GM19035 (cell line): ENCODE measurements at regions not wholly inside any gene's neighbourhood (a gene's known extent, or its start where the extent isn't known, plus 50 kb on each side); places are given as distances from the start of the nearest gene placed in this dataset.
"Not testable (repeated sequence)": the region's sequence is repeated elsewhere in the genome, so short reads cannot be mapped to it uniquely, and the experiment has no call there.

Experiments used
- ATAC-seq: cut with Tn5 transposase; IDR thresholded peaks from one replicate; pipeline ENCODE4 v1.9.1; 2021; ENCODE audit not compliant: unreplicated experiment

DNA sequence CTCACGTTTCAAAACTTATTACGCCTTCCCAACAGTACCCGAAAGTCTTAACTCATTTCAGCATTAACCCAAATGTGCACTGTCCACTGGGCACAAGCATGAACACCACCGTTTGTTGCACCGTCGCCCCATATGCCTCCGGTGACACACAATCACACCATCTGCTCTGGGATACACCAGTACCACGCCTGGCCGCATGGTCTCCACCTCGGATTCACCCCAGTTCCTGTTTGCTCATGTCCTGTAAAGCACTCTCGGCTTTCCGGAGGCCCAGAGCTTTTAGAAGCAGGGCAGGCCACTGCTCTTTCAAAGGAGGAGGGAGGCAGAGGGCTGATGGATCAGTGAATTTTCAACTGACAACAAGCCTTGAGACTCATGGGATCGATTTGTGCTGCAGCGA lies 1570.0 kb upstream of the DEFB115 start:
- ATAC-seq, result no peak

GRCh38 chr20:29689411-29690225 lies 1567.8 kb upstream of the DEFB115 start:
- ATAC-seq, result no peak

DNA sequence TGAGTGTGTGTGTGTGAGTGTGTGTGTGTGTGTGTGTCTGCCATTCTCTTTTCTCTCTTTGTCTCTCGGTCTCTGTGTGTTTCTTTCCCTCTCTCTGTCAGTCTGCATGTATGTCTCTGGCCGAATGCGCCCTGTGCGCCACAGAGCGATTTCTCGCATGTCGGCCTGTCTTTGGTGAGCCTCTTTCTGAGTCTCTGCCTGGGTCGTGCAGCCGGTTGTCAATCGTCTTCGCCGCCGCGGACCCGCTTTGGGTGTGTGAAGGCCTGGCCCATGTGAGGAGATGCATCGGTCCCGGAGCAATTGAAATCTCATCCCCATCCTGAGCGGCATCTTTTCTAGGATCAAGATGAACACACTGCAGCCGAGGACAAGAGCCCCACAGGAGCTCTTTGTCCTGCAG lies 1567.2 kb upstream of the DEFB115 start:
- no peak for ATAC-seq

- no peak for ATAC-seq
Observed at GRCh38 chr20:29740601-29740950, 1516.9 kb upstream of the DEFB115 start.

DNA sequence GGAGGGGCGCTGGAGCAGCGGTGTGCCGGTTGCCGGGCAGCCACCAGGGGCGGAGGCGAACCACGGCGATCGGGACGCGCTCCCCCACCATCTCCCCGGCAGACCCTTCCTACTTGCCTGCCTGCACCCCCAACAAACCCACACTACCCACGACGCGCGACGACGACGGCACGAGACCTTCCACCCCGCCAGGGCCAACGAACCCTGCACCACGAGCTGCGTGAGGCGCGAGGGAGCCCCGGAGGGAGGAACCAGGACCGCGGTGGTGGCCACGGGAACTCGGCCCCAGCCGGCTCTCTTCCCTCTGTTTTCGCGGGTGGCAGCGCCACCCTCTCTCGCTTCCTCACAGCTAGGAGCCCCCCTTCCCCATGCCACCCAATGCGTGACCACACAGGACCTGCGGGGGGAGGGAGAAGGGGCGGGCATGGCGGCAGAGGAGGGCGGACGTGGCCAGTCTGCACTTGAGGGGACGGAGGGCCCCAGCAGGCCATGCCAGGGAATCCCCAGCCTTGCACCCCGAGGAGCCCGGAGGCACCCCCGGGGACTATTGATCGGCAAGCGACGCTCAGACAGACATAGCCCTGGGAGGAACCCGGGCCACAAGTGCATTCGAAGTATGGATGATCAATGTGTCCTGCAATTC lies 1516.4 kb upstream of the DEFB115 start:
- no peak for ATAC-seq

DNA sequence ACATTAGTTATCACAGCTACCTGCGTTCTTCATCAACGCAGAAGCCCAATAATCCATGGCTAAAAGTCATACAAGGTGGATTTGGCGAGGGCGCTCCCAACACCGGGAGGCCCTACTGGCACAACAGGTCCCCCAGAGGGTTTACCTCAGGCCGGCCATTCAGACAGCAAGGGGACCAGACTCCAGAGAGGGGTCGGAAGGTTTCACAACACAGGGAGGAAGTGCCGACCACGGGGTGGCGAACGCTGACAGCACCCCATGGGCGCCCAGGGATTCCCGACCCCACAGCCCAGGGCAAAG lies 1515.9 kb upstream of the DEFB115 start:
- no peak for ATAC-seq

GRCh38 chr20:29741894-29742698 lies 1515.4 kb upstream of the DEFB115 start:
- ATAC-seq, result no peak

DNA sequence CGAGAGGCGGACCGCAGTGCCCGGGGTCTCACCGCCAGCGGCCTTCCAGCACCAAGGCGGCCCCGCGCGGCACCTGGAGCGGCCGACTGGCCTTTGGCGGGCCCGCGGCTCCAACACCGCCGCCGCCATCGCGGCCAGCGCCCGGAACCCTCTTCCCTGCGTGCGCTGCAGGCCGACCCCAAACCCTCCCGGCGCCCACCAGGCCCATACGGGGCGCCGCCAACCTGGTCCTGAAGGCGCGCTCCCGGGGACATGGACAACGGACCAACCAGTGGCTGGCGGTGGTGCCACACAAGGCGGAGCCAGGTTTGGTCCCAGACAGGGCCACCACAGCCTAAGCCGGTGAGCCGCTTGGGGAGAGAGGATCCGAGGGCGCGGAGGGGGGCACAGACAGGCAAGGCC lies 1514.8 kb upstream of the DEFB115 start:
- no peak for ATAC-seq

GRCh38 chr20:29743101-29743931 lies 1514.1 kb upstream of the DEFB115 start:
- no peak for ATAC-seq

GRCh38 chr20:29744071-29744470 lies 1513.4 kb upstream of the DEFB115 start:
- ATAC-seq, result no peak

GRCh38 chr20:29745534-29746245 lies 1511.8 kb upstream of the DEFB115 start:
- not testable (repeated sequence) for ATAC-seq

GRCh38 chr20:29750268-29750899 lies 1507.1 kb upstream of the DEFB115 start:
- ATAC-seq, result no peak

- not testable (repeated sequence) for ATAC-seq
Observed at GRCh38 chr20:29752644-29753425, 1504.6 kb upstream of the DEFB115 start.

DNA sequence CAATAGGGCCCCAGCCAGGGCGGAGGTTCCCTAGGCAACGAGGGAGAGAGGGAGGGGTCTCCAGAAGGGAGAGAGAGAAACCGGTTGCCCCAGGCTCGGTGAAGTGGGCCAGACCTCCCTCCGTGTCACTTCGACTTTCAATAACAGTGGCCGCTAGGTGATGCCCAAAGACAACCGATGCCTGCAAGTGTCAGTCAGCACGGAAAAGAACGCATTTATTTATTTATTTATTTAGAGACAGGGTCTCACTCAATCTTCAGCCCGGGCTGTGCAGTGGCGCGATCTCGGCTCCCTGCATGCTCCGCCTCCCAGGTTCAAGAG lies 1504.1 kb upstream of the DEFB115 start:
- not testable (repeated sequence) for ATAC-seq

- not testable (repeated sequence) for ATAC-seq
Observed at GRCh38 chr20:29753879-29754278, 1503.6 kb upstream of the DEFB115 start.

- not testable (repeated sequence) for ATAC-seq
Observed at GRCh38 chr20:29755854-29756498, 1501.5 kb upstream of the DEFB115 start.

DNA sequence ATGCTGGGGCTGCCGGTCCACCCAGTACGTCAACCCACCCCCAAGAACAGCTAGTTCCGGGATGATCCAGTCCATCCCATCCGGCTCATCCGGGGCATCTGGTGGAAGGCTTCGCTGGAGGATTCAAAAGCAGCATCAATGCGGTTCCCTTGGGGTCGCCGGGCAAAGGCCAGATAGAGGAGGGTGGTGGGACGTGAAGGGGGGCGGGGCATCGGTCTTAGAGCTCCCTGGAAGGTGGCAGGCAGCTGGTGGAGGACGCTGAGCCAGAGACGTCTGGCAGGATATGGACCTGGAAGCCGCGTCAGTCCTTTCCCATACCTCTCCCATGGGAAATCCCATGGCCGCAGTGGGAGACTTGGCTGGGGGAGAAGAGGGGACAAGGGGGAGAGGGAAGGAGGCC lies 1500.8 kb upstream of the DEFB115 start:
- no peak for ATAC-seq

DNA sequence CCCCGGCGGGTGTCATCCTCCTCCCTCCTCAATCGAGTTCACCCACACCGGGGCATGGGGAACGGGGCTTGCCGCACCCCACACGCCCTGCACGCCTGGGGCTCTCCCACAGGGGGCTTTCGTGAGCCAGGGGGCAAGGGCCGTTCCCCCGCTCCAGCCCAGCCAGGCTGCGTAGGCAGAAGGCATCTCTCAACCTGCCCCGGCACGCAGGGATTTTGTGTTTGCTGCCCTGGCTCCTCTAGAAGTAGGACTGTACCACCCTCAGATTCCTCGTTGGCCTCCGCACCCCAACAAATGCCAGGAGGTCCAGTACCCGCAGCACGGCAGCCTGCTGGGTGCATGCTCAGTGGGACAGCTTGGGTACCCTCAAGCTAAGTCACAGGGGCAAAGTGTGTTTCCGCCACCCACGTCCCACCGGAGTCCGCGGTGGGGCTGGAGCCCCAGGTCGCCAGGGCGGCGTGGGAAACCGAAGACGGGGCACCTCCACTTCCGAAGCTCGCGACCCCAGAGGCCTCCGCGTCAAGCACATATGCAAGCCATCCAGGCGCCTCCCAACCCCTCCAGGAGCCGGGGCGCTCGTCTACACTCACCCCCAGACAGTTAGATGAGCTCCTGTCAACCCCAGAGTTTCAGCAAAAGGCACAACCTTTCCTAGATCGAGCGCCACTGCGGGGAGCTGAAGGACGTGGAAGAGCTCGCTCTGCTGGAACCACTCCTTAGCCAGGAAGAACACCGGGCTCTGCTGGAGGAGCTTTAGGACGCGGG lies 1495.7 kb upstream of the DEFB115 start:
- not testable (repeated sequence) for ATAC-seq
